GM18507 (cell line): ENCODE measurements at regions not wholly inside any gene's neighbourhood (a gene's known extent, or its start where the extent isn't known, plus 50 kb on each side); places are given as distances from the start of the nearest gene placed in this dataset.

Source experiments
- DNase-seq: peaks from one replicate; pipeline ENCODE4 v3.0.0; 2011; ENCODE audit warnings: low read depth; ENCODE audit not compliant: insufficient read length; ENCODE audit errors: extremely low spot score
- FAIRE-seq: peaks from 2 replicates; lab custom pipeline; 2011; peaks lifted over from hg19 to GRCh38; lab: Jason Lieb, UNC

GRCh38 chr13:48838193-48838973 lies 137.3 kb upstream of the FNDC3A start:
- DNase-seq (no peak), FAIRE-seq (no peak)

GRCh38 chr13:48839171-48839570 lies 136.5 kb upstream of the FNDC3A start:
- FAIRE-seq (no peak), DNase-seq (no peak)

GRCh38 chr13:48840366-48840765 lies 135.3 kb upstream of the FNDC3A start:
- no peak for FAIRE-seq

GRCh38 chr13:48842316-48842715 lies 133.4 kb upstream of the FNDC3A start:
- no peak for FAIRE-seq
- no peak for DNase-seq

More at GRCh38 chr13:48840366-48840765, 135.3 kb upstream of the FNDC3A start:
- DNase-seq: no peak

GRCh38 chr13:48843630-48844380 lies 131.9 kb upstream of the FNDC3A start:
- DNase-seq: no peak
- no peak for FAIRE-seq

GRCh38 chr13:48844676-48845075 lies 131.0 kb upstream of the FNDC3A start:
- DNase-seq (no peak), FAIRE-seq (no peak)

- no peak for FAIRE-seq
- no peak for DNase-seq
These were observed 126.2 kb upstream of the FNDC3A start for GRCh38 chr13:48849515-48849914.

- DNase-seq (no peak), FAIRE-seq (no peak)
These were observed 124.0 kb upstream of the FNDC3A start for GRCh38 chr13:48851707-48852106.

- no peak for DNase-seq
- no peak for FAIRE-seq
These were observed 122.6 kb upstream of the FNDC3A start for GRCh38 chr13:48852911-48853727.

- FAIRE-seq: no peak
- DNase-seq: no peak
These were observed 122.0 kb upstream of the FNDC3A start for GRCh38 chr13:48853728-48854102.

- no peak for FAIRE-seq
These were observed 118.1 kb upstream of the FNDC3A start for GRCh38 chr13:48857576-48857975.

GRCh38 chr13:48858122-48858902 lies 117.4 kb upstream of the FNDC3A start:
- DNase-seq (no peak), FAIRE-seq (no peak)

More at GRCh38 chr13:48857576-48857975, 118.1 kb upstream of the FNDC3A start:
- DNase-seq: no peak

GRCh38 chr13:48859272-48860105 lies 116.2 kb upstream of the FNDC3A start:
- FAIRE-seq (no peak), DNase-seq (no peak)

GRCh38 chr13:48860364-48860763 lies 115.3 kb upstream of the FNDC3A start:
- FAIRE-seq (no peak), DNase-seq (no peak)

- DNase-seq: no peak
- FAIRE-seq: no peak
These were observed 113.1 kb upstream of the FNDC3A start for GRCh38 chr13:48862572-48862971.

- no peak for FAIRE-seq
These were observed 111.6 kb upstream of the FNDC3A start for GRCh38 chr13:48864100-48864499.

GRCh38 chr13:48866249-48866648 lies 109.5 kb upstream of the FNDC3A start:
- DNase-seq (no peak), FAIRE-seq (no peak)

More at GRCh38 chr13:48864100-48864499, 111.6 kb upstream of the FNDC3A start:
- DNase-seq: no peak

GRCh38 chr13:48873081-48873480 lies 102.6 kb upstream of the FNDC3A start:
- DNase-seq: no peak
- no peak for FAIRE-seq
